GM12878 (cell line): ENCODE measurements at regions not wholly inside any gene's neighbourhood (a gene's known extent, or its start where the extent isn't known, plus 50 kb on each side); places are given as distances from the start of the nearest gene placed in this dataset.

Source experiments
- ATAC-seq: fragments of 200-7000 bp; cut with Tn5 transposase; 3 replicates; pipeline ENCODE4 v1.9.1; 2020; ENCODE audit warnings: mild to moderate bottlenecking, moderate library complexity
- BruUV-seq: library from RNA; stranded (reverse); fragments of 400-500 nt; replicated peaks from 2 replicates; lab custom pipeline; 2021; lab: Mats Ljungman, UMichigan
- CTCF ChIA-PET: fragments of 300-600 bp; sonication (Branson Sonifier 250); formaldehyde crosslinking; extraction: SDS; loops from one replicate; lab custom pipeline; 2021; ENCODE audit warnings: inconsistent platforms; lab: Yijun Ruan, JAX
- POLR2A ChIA-PET: fragments of 350-600 bp; formaldehyde crosslinking; extraction: SDS; loops from one replicate; lab custom pipeline; 2021; ENCODE audit warnings: inconsistent platforms; lab: Charles Lee
- RAD21 ChIA-PET: fragments of 300-600 bp; sonication (Branson Sonifier 250); formaldehyde crosslinking; loops from one replicate; lab custom pipeline; 2023; ENCODE audit warnings: antibody characterized with exemption; ENCODE audit not compliant: unreplicated experiment; lab: Charles Lee
- SMC1A ChIA-PET: fragments of 300-600 bp; sonication (Branson Sonifier 250); formaldehyde crosslinking; loops from one replicate; lab custom pipeline; 2023; ENCODE audit not compliant: unreplicated experiment, uncharacterized antibody; lab: Charles Lee
- DNase-seq: peaks from one replicate; pipeline ENCODE4 v3.0.0-alpha.2; 2011; ENCODE audit warnings: low read depth, low spot score
- FAIRE-seq: peaks from 3 replicates; lab custom pipeline; 2011; peaks lifted over from hg19 to GRCh38; lab: Jason Lieb, UNC
- H2AFZ ChIP-seq: 2 replicates; pipeline ENCODE4 v1.6.0; 2011; ENCODE audit warnings: low read depth, low read length, control low read depth; ENCODE audit not compliant: control insufficient read depth
- H3K27ac ChIP-seq: 2 replicates; pipeline ENCODE4 v1.5.1; 2011; ENCODE audit warnings: control low read depth; ENCODE audit not compliant: control insufficient read depth, insufficient read depth
- H3K27me3 ChIP-seq, 2 experiments: replicated peaks in 1 of 2; 2 replicates each; pipeline versions ENCODE4 v1.6.0 to v1.6.1; 2011; ENCODE audit warnings: low read length in 1 of 2; ENCODE audit not compliant: control insufficient read depth in 2 of 2, insufficient read depth in 2 of 2
- H3K36me3 ChIP-seq, 2 experiments: 2 replicates each; pipeline ENCODE4 v1.5.1; 2011; ENCODE audit warnings: low read length in 1 of 2; ENCODE audit not compliant: control insufficient read depth in 2 of 2, insufficient read depth in 2 of 2
- H3K4me1 ChIP-seq: 2 replicates; pipeline ENCODE4 v1.6.1; 2011; ENCODE audit warnings: mild to moderate bottlenecking, low read length, moderate library complexity, mixed read lengths; ENCODE audit not compliant: control insufficient read depth, insufficient read depth
- H3K4me2 ChIP-seq: 2 replicates; pipeline ENCODE4 v1.6.0; 2011; ENCODE audit warnings: control low read depth; ENCODE audit not compliant: control insufficient read depth, insufficient read depth
- H3K4me3 ChIP-seq: fragments of 200-600 bp; sonication (generic); 2 replicates; pipeline ENCODE4 v1.5.1; 2016
- H3K79me2 ChIP-seq: 2 replicates; pipeline ENCODE4 v1.6.0; 2011; ENCODE audit warnings: low read length; ENCODE audit not compliant: control insufficient read depth, insufficient read depth
- H3K9ac ChIP-seq: 2 replicates; pipeline ENCODE4 v1.8.0; 2011; ENCODE audit warnings: low read length, control low read depth, mixed read lengths; ENCODE audit not compliant: control insufficient read depth, insufficient read depth
- H3K9me3 ChIP-seq: replicated peaks from 3 replicates; pipeline ENCODE4 v1.5.1; 2011; ENCODE audit warnings: mild to moderate bottlenecking, low read length; ENCODE audit not compliant: control insufficient read depth, insufficient read depth
- H4K20me1 ChIP-seq: 2 replicates; pipeline ENCODE4 v1.6.0; 2011; ENCODE audit not compliant: control insufficient read depth, insufficient read depth
- ASH2L ChIP-seq: fragments of 300-600, 200-600 bp; sonication (generic); IDR thresholded peaks from 2 replicates; pipeline ENCODE4 v1.6.1; 2017; ENCODE audit warnings: low read depth, mild to moderate bottlenecking, borderline replicate concordance
- BMI1 ChIP-seq: fragments of 450-650 bp; IDR thresholded peaks from 2 replicates; pipeline ENCODE4 v1.6.1; 2016; ENCODE audit warnings: mild to moderate bottlenecking, moderate library complexity, borderline replicate concordance
- CBFB ChIP-seq: IDR thresholded peaks from 2 replicates; pipeline ENCODE4 v1.6.1; 2016; ENCODE audit warnings: antibody characterized with exemption, low read depth
- MYC ChIP-seq: IDR thresholded peaks from 2 replicates; pipeline ENCODE4 v1.6.1; 2011; ENCODE audit warnings: mild to moderate bottlenecking, low read length, moderate library complexity, inconsistent platforms; ENCODE audit not compliant: insufficient read depth, insufficient replicate concordance, insufficient read length, severe bottlenecking
- NR2C1 ChIP-seq: fragments of 450-650 bp; IDR thresholded peaks from 2 replicates; pipeline ENCODE4 v1.6.1; 2017; ENCODE audit warnings: antibody characterized with exemption, mild to moderate bottlenecking, moderate library complexity
- RAD21 ChIP-seq: IDR thresholded peaks from 2 replicates; pipeline ENCODE4 v1.6.1; 2011; ENCODE audit warnings: mild to moderate bottlenecking, low read depth, low read length, moderate library complexity; ENCODE audit not compliant: insufficient read depth
- SMAD1 ChIP-seq: fragments of 450-650 bp; IDR thresholded peaks from 2 replicates; pipeline ENCODE4 v1.6.1; 2018; ENCODE audit warnings: mild to moderate bottlenecking, low read depth; ENCODE audit not compliant: partially characterized antibody
- SPI1 ChIP-seq: IDR thresholded peaks from 2 replicates; pipeline ENCODE4 v1.6.1; 2011; ENCODE audit warnings: low read depth, mild to moderate bottlenecking, low read length, moderate library complexity, borderline replicate concordance; ENCODE audit not compliant: insufficient read depth
- YBX1 ChIP-seq: fragments of 450-650 bp; IDR thresholded peaks from 2 replicates; pipeline ENCODE4 v1.6.1; 2016; ENCODE audit warnings: antibody characterized with exemption
- WGBS: methylation state at CpG from one replicate; pipeline ENCODE4 v1.1.6; 2016; ENCODE audit warnings: low lambda C conversion rate; ENCODE audit not compliant: insufficient replicate concordance, insufficient coverage; ENCODE audit errors: missing lambda C conversion rate; 5-methylcytosine and 5-hydroxymethylcytosine counted together
- in situ Hi-C: fragments of 300-500 bp; cut with MboI; formaldehyde crosslinking; loops from 9 replicates; pipeline ENCODE4 v1.14.3; 2018; ENCODE audit warnings: mixed read lengths
- intact Hi-C: fragments of 100-400 bp; cut with micrococcal nuclease; formaldehyde crosslinking; loops from one replicate; pipeline ENCODE4 v1.14.2; 2022; ENCODE audit not compliant: unreplicated experiment
- TF ChIP-seq, protein P1 (sequence below): IDR thresholded peaks from 2 replicates; pipeline ENCODE4 v1.6.1; 2012; ENCODE audit warnings: low read depth, low read length, improper control_type of control experiment

DNA sequence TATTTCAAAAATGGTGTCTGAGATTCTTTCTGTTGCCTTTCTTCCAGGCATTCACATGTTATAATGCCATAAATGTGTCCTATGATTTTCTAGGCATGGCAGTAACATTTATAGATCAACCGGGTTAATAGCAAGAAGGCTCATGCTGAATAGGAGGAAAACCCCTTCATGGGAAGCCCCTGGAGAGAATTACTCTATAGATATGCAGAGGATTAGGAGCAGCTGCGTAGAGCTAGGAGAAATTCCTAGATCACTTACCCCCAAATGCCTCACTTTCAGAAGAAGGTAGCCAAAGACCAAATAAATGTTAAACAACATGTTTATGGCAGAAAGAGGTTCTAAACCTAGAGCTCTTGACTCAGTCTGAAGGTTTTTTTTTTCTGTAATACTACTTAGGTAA is 153.4 kb upstream of the CTNNA2 start (continued):
- TF ChIP-seq MYC (no peak), SPI1 (no peak), CBFB (no peak), BMI1 (no peak)

DNA sequence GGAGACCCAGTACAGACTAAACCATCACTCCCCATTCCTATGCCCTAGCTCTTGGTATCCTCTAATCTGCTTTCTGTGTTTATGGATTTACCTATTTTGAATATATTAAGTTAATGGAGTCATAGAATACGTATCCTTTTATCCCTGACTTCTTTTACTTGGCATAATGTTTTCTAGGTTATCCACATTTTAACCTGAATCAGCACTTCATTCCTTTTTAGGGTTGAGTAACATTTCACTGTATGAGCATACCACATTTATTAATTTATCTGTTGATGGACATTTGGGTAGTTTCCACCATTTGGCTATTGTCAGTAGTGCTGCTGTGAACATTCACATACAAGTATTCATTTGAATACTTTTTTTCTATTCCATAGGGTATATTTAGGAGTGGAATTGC is 157.3 kb upstream of the CTNNA2 start:
- no peak overlapping the region for H3K4me3 ChIP-seq
- in situ Hi-C loops, result no loop called here
- ChIA-PET CTCF (no interaction called here), SMC1A (no interaction called here), POLR2A (no interaction called here), RAD21 (no interaction called here)
- no peaks in the 10 kb centered on the region for H4K20me1 ChIP-seq
- FAIRE-seq, result no peak
- H3K4me2 ChIP-seq, result no peak overlapping the region
- H3K4me1 ChIP-seq, result no peaks in the 10 kb centered on the region
- 0% methylated on average over 1 of the region's 1 CpG for WGBS
- no peaks in the 10 kb centered on the region for H3K36me3 ChIP-seq
- no peaks in the 10 kb centered on the region for H3K27me3 ChIP-seq
- DNase-seq, result no peak
- no peak overlapping the region for H3K27ac ChIP-seq
- H3K9me3 ChIP-seq, result no peaks in the 10 kb centered on the region
- H3K79me2 ChIP-seq, result no peaks in the 10 kb centered on the region
- intact Hi-C loops, result no loop called here
- no peak for TF ChIP-seq YBX1
- TF ChIP-seq ASH2L, result no peak
- TF ChIP-seq, protein P1, sequence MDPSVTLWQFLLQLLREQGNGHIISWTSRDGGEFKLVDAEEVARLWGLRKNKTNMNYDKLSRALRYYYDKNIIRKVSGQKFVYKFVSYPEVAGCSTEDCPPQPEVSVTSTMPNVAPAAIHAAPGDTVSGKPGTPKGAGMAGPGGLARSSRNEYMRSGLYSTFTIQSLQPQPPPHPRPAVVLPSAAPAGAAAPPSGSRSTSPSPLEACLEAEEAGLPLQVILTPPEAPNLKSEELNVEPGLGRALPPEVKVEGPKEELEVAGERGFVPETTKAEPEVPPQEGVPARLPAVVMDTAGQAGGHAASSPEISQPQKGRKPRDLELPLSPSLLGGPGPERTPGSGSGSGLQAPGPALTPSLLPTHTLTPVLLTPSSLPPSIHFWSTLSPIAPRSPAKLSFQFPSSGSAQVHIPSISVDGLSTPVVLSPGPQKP, result no peak
- no peak for TF ChIP-seq SMAD1
- TF ChIP-seq NR2C1, result no peak
- no peak for TF ChIP-seq RAD21
- TF ChIP-seq, all 136 proteins: peak for 0
- ATAC-seq, result no peak
- no peak overlapping the region for H2AFZ ChIP-seq
- H3K9ac ChIP-seq, result no peak overlapping the region
- BruUV-seq, result no TSS peak
